HG03571 (cell line): ENCODE measurements at regions not wholly inside any gene's neighbourhood (a gene's known extent, or its start where the extent isn't known, plus 50 kb on each side); places are given as distances from the start of the nearest gene placed in this dataset.
"Not testable (repeated sequence)": the region's sequence is repeated elsewhere in the genome, so short reads cannot be mapped to it uniquely, and the experiment has no call there.

Experiments
- ATAC-seq: cut with Tn5 transposase; IDR thresholded peaks from one replicate; pipeline ENCODE4 v1.9.1; 2021; ENCODE audit not compliant: unreplicated experiment

DNA sequence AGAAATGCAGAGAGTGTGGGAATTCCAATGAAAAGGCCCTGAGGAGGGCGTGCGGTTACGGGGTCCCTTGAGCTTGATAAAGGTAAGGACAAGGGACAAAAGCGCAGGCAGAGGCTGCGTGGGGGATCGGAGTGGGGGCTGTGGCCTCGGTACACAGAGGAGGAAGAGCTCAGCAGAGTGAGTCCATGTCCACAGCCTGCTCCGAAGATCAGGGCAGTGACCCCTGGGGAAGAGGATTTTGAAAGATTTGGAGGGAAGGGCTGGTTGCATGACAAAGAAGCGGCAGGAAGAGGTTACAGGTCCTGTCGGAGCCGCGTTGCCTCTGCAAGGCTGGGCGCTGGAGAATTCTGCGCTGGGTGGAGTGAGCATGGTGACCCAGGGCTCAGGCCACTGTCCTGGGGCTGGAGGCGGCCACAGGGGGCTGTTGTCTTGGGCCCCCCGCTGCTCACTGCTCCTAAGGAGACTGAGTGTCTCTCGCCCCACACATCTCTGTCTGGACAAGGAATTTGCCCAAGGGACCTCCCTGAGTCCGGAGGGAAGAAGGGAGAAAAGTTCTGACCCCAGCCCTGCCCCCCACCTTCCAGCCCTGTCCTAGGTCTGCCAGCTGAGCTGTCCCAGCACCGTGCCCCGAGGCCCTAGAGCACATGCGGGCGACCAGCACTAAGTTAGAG lies 69.8 kb upstream of the INSIG1 start:
- no peak for ATAC-seq

DNA sequence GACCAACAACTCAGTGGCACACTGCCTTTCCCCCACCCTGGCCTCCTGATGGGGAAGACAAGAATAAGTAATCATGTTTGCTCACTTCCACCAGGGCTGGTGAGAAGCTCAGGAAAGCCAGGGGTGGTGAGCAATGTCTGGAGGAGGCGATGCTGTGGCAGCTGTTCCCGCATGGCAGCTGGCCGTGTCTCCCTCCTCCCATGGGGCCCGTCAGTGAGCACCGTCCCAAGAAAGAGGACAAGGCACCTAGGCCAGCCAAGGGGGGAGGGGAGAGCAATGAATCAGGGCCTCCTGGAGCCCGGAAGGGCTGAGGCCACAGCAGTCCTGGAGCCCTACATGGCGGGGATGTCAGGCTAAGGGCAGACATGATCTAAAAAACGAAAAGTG lies 69.2 kb upstream of the INSIG1 start:
- ATAC-seq = no peak

DNA sequence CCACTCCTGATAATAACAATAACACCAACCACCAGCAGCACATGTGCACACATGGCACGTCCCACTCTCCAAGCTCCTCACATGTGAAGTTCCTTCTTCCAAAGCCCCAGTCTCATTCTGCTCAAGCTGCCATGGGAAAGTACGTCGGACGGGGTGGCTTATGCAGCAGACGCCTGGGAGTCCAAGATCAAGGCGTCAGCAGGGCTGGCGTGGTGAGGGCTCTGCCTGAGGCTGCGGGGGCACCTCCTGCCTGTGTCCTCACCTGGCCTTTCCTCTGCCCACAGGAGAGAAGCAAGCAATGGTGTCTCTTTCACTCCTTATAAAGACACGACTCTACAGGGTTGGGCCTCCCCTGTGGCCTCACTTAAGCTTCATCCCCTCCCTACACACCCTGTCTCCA lies 68.8 kb upstream of the INSIG1 start:
- no peak for ATAC-seq

DNA sequence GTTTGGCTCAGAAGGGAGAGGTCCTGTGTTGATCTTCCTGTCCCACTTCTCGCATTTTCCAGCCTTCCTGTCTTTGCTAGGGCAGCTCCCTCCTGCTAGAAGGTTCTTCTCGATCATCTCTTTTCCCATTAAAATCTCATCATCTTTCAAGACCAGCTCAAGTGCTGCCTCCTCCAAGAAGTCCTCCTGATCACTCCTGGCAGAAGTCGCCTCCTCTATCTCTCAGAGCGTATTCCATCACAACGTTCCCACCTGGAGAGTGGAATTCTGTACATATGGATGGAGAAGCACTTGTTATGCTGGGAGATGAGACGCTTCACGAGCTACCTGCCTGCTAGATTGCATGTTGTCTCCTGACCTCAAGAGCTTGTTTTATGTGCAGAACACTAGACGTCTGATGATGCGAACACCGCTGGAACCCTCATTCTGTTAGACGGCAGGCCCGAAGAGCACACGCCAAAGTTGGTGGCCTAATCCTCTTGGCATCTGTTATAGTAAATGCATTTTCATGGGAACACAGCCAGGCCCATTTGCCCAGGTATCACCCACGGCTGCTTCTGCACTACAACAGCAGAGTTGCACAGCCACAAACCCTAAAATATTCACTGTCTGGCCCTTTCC lies 68.0 kb upstream of the INSIG1 start:
- no peak for ATAC-seq

DNA sequence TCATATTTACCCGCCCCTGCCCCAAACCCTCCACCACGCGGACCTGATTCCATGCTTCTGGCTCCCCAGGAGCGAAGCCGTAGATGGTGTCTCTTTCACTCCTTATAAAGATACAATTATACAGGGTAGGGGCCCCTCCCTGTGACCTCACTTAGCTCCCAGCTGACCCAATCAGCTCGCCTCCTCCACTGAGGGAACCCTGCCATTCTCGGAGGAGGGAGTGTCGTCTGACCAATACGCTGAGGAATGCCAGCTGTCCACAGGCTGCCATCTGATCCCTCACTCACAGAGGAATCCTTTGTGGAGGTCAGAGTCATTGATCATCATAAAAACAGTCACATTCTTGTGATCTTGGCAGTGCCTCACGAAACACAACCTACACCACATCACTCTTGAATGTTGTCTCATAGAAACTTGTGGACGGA lies 67.5 kb upstream of the INSIG1 start:
- ATAC-seq = no peak

DNA sequence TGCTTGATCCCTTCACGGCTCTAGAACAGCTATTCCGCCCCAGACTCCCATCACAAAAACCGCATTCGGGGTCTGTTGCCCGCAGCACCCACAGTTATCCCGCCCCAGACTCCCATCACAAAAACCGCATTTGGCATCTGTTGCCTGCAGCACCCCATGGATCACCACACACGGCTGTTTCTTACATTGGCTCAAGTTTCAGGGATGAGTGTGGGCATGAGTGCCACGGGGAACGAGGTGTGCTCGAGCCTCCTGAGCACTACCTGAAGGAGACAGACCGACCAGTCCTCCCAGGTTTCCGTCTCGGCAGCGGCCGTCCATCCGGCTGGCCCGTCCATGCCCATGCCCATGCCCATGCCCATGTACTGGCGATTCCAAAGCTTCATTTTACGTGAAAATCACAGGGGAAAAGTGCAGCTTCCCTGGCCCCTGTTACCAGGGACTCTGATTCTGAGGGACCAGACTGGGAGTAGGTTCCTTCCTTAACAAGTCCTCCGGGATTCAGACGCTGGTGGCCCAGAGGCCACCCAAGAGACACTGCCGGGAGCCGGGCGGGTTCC lies 66.4 kb upstream of the INSIG1 start:
- no peak for ATAC-seq

DNA sequence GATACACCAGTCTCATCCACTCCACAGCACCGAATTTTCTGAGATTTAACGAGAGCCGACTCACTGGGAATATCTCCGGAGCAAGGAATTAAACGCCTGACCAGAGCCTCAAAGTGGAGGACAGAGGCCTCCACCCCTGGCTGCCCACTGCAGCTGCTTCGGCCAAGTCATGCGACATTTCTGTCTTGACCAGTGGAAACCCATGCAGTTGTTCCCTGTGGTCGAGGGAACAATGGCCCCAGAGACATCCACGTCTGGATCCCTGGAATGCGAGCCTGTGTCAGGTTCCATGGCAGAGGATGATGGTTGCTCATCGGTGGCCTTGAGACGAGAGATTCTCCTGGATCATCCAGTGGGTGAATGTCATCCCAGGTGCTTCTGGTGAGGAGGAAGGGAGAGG lies 65.7 kb upstream of the INSIG1 start:
- ATAC-seq = no peak

DNA sequence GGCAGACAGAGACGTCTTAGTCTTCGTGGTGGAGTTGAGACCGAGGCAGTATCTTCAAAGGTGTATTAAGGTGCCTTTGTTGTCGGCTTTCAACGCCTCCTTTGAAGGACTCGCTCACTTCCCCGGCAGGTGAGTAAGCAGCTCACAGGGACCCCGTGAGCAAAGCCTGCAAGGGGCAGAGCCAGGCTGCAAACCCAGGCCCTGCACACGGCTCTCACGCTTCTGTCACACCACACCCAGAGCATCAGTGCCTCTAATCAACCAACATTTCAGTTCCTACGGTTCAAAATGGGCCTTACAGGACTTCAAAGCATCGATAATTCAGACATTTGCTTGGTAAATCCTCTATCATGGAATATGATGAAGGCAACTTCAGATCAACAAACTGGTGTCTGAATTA lies 64.8 kb upstream of the INSIG1 start:
- ATAC-seq = no peak

GRCh38 chr7:155233311-155234157 lies 64.1 kb upstream of the INSIG1 start:
- no peak for ATAC-seq

GRCh38 chr7:155234158-155234492 lies 63.6 kb upstream of the INSIG1 start:
- no peak for ATAC-seq

DNA sequence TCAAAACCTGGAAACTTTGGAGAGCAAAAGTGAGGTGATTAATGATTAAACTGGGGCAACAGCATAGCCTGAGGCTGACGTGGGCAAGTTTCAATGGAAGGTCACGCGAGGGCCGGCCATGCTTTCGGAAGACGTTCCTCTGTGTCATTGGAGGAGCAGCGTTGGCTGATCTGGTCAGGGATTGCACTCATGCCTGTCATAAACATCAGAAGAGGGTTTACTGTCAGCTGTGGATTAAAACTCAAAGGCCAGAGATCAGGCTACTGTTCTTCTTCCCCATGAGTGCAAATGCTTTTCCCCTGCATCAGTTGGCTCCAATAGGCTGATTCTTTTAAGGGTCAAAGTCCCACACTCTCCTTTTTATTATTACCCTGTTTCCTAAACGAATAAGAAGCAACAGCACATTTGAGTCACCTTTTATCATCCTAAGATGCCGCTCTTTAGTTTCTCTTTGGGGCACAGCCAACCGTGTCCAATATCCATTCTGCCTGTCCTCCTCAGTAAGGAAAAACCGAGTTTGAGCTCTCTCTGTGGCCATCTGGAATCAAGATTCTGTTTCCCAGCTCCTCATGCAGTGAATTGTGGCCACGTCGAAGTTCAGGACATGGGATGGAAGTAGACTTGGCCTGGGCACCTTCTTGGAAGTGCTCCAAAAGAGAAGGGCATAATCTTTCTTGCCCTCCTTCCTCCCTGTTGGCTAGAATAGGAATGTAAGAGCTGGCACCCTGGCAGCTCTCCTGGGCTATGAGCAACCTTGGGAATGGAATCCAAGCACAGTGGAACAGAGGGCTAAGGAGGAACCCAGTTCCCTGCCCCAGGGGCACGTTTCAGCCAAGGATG lies 62.5 kb upstream of the INSIG1 start:
- ATAC-seq = no peak

GRCh38 chr7:155236386-155236785 lies 61.3 kb upstream of the INSIG1 start:
- ATAC-seq = no peak

- ATAC-seq = no peak
These were observed 60.4 kb upstream of the INSIG1 start for GRCh38 chr7:155237297-155237696.

DNA sequence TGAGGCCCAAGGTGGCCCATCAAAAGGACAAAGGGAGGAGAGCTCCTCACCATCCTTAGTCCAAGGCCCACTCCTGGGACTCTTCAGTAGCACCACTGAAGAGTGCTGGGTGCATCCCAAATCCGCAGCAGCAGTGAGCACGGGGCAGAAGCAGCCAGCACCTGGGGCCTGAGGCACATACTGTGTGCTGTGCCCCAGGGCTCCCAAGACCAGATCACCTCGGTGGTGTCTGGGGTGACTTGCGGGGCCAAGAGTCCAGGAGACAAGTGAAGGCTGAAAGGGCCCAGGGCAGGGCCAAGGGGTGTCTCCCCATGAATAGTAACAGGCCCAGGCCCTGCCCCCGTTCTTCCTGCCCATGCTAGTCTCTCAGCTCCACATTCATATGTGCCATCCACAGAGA lies 59.9 kb upstream of the INSIG1 start:
- no peak for ATAC-seq

DNA sequence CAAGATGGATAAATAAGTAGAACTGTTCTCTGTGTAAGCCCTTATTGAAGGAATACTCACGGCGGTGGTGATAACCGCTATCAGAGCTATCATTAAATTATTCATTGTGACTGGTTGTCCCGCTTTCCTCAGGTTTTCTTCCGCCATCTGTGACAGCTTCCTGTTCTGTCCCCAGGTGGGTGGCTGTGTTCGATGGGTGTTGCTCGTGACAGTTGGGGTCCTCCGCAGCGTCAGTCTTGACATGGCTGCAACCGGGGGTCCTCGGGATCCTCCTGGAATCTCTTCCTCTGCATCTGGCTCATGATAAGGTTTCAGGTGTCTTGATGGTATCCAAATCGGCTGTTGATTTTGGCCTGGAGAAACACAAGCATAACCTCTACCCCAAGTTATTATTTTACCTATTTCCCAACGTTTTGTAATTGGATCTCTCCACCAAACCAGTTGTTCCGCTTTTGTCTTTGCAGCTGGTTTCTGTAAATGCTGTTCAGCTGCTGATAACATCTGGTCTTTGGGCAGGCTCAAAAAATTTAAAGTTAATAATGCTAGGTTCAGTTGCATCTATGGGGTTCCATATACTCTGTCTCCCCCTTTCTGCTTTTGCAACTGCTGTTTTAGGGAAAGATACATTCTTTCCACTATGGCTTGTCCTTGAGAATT lies 58.1 kb upstream of the INSIG1 start:
- ATAC-seq = not testable (repeated sequence)

GRCh38 chr7:155244675-155245074 lies 53.0 kb upstream of the INSIG1 start:
- ATAC-seq = no peak

DNA sequence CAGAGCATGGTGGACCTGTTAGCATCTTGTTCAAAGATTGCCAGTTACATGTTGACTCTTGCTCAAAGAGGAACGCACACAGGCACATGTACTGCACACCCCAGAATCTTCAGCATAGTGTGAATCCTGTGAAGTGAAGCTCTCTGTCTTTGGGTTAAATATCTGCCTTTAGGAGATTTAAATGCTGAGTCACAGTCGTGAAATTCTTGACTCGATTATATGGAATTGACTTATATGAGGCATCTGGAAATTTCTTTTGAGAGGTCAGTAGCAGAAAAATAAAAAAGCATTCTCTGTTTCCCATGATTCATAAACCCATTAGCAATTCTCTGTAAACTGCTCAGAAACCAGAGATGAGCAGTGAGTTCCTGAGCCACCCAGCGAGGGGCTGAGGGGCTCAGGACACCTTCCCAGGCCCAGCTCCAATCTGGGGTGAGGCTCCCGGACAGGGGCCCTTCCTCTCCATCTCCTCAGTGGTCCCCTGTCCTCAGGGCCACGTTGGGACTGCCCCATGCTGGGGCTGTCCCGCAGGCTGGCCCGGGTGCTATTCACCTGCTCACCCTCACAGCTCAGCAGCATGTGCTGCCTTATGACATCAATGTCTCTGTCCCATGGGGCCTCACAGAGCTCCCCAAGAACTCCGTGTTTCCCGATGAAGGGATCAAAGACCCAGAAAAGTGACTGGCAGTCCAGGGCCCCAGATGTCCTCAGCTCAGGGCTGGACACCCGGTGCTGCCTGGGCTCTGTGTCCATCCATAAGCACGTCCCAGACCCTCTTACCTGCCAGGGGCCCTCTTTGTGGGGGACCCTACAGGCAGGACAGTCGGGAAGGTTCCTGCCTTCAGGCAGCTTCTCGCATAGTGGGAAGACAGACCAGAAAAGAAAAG lies 50.0 kb upstream of the INSIG1 start:
- no peak for ATAC-seq
